GM21717 (cell line): ENCODE measurements at regions not wholly inside any gene's neighbourhood (a gene's known extent, or its start where the extent isn't known, plus 50 kb on each side); places are given as distances from the start of the nearest gene placed in this dataset.

Experiments used
- ATAC-seq: cut with Tn5 transposase; IDR thresholded peaks from one replicate; pipeline ENCODE4 v1.9.1; 2021; ENCODE audit warnings: mild to moderate bottlenecking, moderate library complexity; ENCODE audit not compliant: unreplicated experiment

DNA sequence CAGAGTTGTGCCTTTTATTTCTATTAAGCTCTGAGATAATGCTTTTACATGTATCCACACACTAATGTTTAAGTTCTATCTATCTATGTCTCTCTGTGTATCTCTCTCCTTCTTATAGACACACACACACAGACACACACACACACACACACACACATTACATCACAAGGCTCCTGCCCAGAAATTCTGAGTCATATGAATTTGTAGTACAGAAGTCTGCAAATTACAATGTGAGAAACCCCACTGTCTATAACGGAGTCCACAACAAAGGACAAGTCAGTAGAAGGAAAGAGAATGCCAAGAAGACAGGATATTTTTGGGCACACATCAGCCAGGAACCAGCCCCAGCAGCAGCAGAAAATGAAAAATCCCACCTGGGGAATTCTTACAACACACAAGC lies 142.4 kb downstream of the EN1 start:
- no peak for ATAC-seq

DNA sequence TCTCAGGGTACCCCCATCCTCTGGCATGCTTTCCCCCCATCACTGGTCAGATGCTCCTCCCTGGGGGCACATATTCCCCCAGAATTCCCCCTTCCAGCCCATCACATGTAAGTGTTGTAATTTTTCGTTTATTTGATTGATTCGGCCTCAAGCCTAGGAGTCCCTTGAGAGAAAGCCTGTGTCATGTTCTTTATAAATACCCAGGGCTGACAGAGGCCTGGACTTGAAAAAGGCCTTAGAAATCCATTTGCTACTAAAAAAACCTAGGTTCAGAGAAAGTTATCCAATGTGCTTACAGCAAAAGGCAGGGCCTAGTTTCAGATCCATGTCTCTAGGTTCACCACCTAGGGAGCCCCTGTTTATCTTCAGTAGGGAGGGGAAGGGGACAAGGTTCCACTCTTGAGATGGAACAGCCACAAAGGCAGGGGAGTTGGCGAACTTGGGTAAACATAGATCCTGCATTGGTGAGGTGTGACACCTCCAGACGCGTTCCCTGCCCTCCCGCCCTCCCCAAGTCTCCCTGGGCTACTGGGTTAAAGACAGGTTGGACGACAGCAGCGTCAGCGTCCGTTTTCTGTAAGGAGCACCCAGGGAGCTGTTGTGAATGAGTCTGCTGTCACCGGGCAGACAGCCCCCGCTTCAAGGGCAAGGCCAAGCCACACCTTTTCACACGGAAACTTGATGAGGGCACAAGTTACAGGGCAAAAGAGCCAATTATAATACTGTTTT lies 147.8 kb downstream of the EN1 start:
- no peak for ATAC-seq

DNA sequence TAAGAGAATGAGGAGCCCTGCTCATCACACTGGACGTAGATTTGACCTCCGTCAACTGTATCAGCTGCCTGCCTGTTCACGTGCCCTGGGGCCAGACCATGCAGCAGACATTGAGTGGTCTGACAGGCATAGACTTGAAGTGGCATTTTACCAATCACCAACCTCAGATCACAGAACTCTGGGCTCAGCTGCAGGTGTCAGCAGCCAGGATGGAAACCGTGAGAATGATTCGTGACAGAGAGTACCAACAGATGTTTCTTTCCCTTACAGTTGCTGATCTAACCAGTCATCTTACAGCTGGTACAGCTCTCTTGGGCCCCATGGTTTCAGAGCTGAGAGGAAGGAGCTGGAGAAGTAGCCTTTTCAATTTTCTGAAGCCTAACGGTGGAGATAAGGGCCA lies 148.9 kb downstream of the EN1 start:
- ATAC-seq: no peak

DNA sequence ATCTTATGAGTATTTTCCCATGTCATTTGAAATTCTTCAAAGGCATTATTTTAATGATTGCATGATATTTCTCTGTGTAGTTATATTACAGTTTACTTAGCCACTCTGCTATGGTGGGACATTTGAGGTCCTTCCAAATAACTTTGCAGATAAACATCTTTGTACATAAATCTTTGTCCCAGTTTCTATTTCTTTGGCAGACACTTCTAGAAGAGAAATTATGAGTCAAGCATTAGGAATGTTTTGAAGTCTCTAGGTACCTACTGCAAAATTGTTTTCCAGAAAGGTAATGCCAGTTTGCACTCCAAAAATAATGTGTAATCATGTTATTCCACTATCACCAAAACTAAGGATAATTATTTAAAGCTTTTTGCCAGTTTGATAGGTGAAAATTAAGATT lies 149.7 kb downstream of the EN1 start:
- no peak for ATAC-seq

DNA sequence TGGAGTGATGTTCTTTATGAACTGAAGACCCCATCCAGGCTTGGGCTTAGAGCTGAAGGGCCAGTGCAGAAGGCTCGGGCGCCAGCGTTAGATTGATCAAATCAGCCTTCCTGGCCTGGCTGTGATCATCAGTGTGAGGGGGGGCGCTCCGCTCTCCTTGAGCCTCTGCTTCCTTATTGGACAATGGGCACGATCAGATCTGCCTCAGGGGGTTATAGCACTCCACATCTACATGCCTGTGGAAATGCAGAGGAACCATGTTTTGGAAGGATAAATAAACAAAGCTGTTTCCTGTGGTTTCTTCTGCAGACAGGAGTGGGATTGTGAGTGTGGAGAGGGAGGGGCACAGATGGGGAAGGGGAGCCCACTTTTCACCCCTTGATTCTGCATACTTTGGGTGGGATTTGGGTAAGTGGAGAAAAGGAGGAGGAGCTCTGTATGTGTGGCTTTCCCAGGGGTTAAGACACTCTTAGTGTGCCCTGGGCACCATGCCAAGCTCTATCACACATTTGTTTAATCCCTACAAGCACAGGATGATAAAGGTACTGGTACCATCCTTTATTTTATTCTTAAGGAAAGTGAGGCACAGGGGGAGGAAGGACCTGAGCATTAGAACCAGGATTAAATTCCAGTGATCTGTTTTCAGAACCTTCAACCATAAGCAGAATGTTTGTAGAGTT lies 150.5 kb downstream of the EN1 start:
- no peak for ATAC-seq

DNA sequence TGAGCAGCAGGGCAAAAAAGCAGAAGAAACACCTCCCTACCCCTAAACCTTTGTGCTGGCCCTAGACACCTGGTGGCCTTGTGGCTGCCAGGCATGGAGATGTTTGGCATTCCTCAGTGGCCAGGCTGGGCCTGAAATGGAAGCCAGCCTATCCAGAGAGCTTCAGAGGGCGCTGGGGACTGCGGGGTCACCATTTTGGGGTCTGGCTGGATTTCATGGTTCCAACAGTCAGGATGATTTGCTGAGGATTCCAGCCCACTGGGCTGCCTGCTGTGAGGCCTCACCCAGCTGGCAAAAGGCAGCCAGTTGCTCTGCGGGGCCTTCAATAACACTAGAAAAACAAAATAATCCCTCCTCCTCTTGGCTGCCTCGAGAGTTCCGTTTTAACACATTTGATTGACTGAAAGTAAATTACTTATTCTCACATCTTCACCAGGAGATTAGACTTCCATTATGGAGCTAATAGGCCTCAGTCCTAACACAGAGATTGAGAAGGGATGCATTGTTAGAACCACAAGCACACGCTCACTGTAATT lies 154.1 kb downstream of the EN1 start:
- ATAC-seq: no peak

DNA sequence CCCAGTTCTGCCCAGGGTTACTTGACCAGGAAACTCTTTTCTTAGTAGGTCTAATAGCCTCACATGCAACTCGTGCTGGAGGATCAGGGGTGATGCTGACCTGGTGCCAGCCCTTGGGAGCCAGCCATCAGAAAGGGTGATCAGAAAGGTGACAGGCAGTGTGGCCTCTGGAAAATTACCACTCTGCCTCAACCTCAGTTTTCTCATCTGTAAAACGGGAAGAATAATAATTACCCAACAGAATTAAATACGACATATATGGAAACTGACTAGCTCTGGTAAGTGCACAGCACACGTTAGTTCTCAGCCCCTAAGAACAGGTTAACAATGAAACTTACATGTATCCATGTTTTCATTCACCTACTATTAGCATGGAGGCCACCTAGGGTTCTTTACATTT lies 157.6 kb downstream of the EN1 start:
- ATAC-seq: no peak

DNA sequence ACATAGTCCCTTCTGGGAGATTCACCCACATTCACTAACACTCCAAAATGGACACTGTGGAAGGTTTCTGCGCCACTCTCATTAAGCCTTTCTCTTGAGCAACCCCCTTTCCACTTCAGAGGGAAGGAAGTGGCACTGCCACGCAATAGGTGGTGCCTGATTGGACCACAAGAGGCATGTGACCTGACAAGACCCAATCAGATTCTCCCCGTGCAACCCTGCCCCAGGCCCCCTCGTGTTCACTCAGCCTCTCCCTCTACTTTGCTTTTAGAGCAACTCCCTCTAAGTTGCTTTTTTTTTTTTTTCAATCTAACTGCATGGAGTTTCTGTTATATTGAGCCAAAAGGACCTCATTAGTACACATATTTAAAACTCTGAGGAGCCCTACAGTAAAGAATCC lies 158.0 kb downstream of the EN1 start:
- ATAC-seq: no peak

DNA sequence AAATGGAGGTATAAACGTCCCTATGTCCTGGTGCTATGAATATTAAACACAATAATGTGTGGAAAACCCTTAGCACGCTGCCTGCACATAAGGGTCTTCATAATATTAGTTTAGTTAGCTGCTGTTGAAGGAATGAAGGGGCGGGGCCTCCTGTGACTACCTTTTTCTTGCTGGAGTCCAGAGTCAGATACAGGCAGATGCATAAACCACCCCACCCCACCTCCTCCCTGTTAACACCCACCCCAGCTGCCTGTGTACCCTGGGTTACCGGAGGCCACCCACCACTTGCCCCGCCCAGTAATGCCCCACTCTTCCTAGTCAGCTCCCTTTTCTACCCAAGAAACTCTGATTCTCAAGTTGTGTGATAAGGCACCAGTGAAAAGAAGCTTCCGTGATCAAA lies 158.4 kb downstream of the EN1 start:
- ATAC-seq: no peak

DNA sequence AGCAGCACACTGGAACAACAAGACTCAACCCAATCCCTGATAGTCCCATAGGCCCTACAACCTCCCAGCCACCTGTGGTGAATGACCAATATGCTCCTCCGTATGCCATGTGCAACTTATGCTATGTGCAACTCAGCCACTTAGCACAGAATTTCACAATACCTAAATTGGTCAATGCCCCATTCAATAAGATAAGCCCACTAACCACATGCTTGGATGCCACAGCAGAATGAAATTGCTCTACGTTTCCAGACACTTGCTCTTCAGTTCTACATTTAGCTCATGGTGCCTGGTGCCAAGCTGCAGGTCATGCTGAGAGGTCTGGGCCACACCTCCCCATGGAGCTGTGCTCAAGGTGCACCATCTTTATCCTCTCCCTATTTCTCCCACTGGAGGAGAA lies 159.8 kb downstream of the EN1 start:
- no peak for ATAC-seq

DNA sequence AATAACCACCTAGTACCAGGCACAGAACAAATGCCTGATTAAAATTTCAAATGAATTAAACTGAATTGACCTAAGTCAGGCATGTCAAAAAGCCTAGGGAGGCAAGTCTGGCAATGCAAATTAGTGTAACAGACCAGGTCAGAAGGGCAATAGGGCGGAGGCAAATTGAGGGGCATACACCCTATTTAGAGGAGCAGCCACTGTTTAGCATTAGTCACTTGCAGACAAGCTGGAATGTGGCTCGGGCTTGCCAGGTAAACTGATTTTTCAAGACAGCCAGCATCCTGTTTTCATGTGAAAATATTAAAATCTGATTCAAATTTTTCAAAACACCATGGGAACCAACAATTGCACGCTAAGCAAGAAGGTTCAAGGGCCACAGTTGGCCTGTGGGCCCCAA lies 160.3 kb downstream of the EN1 start:
- ATAC-seq: no peak

DNA sequence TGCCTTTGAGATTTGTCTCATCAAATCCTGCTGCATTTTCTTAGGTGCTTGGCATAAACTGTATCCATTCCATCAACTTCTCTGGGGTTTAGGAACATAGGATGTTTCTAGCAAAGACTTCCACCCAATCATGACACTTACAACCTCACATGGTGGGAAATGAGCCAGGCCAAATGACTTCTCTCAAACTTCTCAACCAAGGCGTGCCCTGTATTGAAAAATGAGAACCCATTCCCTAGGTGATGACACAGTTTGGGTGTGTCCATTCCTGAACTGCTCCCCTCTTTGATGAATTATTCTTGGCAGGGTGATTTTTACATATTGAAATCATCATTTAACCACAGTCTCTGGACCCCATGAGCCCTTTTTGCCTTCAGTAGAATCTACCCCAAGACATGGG lies 161.1 kb downstream of the EN1 start:
- no peak for ATAC-seq

DNA sequence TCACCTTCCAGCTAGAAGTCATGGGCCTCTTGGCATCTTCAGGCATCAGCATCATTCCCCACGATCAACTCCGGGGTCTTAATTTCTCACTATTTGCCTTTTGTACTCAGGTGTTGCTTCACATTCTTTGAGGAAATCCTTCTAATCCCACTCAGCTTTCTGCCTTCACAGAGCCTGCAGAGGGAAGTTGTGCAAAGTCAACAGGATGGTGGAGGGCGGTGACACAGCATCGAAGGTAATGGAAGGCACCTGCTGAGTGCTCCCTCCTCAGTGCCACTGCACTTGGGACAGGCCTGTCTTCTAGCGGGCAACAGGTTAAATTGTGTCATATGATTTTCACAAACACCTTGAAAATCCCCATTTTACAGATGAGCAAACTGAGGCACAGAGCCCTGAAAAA lies 164.0 kb downstream of the EN1 start:
- no peak for ATAC-seq

DNA sequence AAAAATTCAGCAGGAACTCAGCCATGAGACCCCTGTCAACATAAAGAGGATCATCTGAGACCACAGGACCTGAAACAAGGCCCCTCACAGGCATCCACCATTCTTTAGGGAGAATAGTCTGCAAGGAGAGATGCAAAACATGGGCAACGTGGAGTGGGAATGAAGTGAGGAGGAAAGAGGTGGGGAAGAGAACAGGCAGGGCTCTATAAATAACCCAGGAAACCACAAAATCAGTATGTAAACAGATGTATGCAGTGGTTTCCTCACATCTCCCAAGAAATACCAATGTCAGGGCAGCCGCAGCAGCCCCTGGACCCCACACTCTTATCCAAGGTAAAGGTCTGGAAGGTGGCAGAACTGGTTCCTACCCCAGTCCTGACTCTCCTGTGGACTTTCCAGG lies 168.5 kb downstream of the EN1 start:
- no peak for ATAC-seq

DNA sequence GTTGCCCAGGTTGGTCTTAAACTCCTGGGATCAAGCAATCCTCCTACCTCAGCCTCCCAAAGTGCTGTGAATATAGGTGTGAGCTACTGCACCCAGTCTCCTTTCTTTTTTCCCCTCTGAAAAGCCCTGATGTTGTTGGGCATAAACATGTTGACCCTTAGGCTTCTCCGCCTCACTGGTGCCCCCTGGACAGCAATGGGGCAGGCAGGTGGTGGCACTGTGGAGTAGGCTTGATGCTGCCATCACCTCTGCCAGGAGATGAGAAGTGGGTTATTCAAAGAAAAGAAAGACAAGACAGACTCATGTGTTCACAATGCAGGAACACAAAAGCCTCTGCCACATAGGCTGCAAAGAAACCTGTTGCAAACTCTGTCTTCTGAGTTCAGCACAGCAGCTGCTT lies 169.9 kb downstream of the EN1 start:
- no peak for ATAC-seq

DNA sequence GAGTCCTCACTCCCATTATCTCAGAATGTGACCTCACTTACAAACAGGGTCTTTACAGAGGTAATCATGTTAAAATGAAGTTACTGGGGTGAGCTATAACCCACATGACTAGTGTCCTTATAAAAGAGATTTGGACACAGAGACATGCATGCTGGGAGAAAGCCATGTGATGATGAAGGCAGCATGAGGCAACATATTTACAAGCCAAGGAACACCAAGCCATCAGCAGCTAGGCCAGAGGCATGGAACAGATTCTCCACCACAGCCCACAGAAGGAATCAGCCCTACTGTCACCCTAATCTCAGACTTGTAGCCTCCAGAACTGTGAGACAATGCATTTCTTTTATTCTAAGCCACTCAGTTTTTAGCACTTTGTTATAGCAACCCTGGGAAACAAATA lies 171.9 kb downstream of the EN1 start:
- no peak for ATAC-seq

DNA sequence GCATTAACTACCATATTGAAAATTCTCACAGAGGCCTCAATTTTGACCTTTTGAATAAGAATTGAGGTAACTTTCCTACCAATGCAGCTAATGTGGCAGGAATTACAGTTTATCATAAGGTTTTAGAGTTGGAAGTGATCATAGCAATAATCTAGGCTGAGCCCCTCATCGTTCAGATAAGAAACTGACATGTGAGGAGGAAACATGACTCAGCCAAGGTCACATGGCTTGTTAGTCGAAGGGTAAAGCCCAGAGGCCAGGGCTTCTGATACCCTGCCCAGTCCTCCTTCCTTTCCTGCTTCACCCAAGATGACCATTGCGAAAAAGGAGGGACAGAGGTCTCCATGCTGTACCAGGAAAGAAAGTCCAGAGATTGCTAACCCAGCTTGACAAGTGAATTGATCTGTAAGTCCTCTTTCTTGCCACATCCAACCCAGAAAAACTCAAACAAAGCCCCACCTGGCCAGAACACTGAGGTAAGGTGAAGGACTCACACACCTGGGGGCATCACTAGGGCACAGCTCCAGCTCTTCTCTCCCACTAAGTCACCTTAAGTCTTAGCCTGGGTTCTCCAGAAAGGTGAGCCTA lies 174.8 kb downstream of the EN1 start:
- no peak for ATAC-seq

DNA sequence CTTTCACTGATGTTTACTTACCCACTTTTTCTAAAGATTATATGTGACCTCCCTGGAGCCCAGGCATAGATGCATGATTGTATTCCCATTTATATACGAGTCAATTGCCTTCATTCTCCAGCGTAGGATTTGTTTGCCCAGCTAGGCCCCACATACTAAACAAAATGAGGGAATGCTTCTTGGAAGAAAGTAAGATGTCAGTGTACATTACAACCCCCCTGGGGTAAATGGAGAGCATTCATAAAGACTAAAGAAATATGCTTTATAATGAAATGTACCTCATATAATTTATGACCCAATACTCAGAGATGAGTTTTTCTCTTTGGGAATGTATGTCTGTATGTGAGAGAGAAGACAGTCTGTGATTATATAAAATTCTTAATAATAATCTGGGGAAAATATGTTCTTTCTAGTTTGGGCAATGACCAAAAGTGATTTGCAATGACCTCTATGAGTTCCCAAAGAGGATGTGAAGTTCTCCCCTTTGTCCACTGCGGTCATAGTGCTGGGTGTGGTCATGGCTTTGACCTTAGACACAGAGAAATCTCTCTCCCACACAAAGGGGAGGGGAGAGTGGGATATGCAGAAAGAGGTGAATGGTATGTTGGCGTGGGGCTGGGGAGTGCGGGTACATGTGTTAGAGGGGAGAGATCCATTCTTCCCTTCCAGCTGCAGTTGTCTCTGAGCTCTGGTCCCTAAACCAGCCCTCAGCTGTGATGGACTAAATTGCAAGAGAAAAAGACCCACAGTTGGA lies 175.6 kb downstream of the EN1 start:
- ATAC-seq: no peak

DNA sequence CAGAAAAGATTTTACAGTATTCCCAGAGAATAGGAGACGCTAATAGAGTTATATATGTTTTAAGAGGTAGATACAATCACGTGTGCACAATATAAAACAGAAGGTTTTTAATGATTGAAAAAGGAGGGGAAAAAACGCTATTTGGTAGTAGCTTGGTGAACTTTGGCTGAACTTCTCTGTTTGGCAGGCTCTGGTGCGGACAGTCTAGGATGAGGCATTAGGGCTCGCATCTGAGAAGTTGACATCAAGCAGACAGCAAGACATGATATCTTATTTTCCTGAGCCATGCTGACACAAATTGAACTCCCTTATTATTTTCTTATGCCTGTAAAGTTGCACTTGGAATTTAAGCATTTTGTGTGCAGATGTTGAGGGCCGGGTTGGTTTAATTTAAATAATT lies 176.6 kb downstream of the EN1 start:
- no peak for ATAC-seq

DNA sequence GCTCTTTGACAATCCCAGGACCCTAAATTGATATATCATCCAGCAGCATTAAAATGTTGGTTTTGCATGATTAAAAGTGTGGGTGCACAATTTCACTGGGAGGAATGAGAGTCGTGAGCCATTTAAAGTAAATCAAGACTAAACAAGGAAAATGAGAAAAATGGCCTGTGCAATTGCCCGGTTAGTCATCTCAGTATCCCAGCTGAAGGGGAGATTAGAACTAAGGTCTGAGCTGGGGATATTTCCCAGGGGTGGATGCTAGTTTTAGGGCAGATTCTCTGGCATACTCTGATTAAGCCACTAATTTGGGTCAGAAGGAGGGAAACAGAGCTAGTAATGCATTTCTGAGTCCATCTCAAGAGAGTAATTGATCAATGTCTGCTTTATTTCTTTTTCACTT lies 177.2 kb downstream of the EN1 start:
- ATAC-seq: no peak

DNA sequence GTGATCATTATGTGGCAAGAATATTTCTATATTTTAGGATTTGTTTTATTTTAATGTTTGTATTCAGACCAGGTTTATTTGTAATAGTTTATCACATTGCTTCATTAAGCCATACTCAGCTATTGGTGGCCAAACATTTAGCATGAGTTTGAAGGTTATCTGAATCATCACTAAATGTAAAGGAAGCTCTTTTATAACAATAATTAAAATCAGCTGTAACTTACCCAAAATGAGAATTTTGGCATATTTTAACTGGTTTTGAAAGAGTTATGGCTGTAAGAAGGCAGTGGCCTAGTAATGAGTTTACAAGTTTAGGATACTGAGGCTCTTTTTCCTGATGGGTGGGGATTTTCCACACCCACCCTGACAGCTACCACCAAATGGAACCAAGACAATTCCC lies 177.8 kb downstream of the EN1 start:
- no peak for ATAC-seq
